ENCODE measurements at regions not wholly inside any gene's neighbourhood (a gene's known extent, or its start where the extent isn't known, plus 50 kb on each side); places are given as distances from the start of the nearest gene placed in this dataset.
"Not testable (repeated sequence)": the region's sequence is repeated elsewhere in the genome, so short reads cannot be mapped to it uniquely, and the experiment has no call there.

DNA sequence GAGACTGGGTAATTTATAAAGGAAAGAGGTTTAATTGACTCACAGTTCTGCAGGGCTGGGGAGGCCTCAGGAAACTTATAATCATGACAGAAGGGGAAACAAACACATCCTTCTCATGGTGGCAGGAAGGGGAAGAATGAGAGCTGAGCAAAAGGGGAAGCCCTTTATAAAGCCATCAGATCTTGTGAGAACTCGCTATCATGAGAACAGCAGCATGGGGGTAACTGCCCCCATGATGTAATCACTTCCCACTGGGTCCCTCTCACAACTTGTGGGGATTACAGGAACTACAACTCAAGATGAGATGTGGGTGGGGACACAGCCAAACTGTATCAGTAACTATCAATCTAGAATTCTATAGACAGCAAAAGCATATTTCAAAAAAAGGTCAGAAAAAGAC lies 64.7 kb upstream of the ACTRT2 start:
- Histone ChIP-seq H3K4me3 (ENCODE audit: low read length) (no peak overlapping the region), H3K27ac (ENCODE audit: low read depth, low read length) (no peak overlapping the region), H3K9ac (ENCODE audit: low read depth, low read length) (no peak overlapping the region), H3K36me3 (ENCODE audit: insufficient read depth, low read length) (no peaks in the 10 kb centered on the region), H3K4me1 (ENCODE audit: insufficient read depth, low read length) (no peaks in the 10 kb centered on the region), H3K9me3 (ENCODE audit: insufficient read depth, low read depth, low read length) (peaks cover 90% of the 10 kb centered on the region), H3K27me3 (ENCODE audit: insufficient read depth, low read length) (no peaks in the 10 kb centered on the region)
- 17% methylated on average over 1 of the region's 1 CpG for WGBS

DNA sequence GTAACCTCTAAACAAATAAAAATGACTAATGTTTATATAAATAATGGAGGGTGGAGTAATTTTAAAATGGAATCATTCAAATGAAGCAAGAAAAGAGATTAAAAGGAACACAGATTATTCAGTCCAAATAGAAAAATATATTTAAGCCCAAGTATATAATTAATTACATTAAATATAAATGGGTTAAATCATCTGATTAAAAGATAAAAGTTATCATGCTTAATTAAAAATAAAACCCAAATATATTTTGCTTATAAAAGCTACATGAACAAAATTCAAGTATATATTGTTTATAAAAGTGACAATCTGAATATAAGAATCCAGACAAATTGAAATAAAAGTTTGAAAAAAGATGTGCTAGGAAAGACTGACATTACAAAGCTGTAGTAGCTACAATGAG lies 63.9 kb upstream of the ACTRT2 start:
- Histone ChIP-seq H3K27me3 (ENCODE audit: insufficient read depth, low read length) (no peaks in the 10 kb centered on the region), H3K36me3 (ENCODE audit: insufficient read depth, low read length) (no peaks in the 10 kb centered on the region), H3K4me1 (ENCODE audit: insufficient read depth, low read length) (no peaks in the 10 kb centered on the region), H3K9me3 (ENCODE audit: insufficient read depth, low read depth, low read length) (peaks cover 90% of the 10 kb centered on the region), H3K27ac (ENCODE audit: low read depth, low read length) (no peak overlapping the region), H3K4me3 (ENCODE audit: low read length) (no peak overlapping the region), H3K9ac (ENCODE audit: low read depth, low read length) (no peak overlapping the region)

DNA sequence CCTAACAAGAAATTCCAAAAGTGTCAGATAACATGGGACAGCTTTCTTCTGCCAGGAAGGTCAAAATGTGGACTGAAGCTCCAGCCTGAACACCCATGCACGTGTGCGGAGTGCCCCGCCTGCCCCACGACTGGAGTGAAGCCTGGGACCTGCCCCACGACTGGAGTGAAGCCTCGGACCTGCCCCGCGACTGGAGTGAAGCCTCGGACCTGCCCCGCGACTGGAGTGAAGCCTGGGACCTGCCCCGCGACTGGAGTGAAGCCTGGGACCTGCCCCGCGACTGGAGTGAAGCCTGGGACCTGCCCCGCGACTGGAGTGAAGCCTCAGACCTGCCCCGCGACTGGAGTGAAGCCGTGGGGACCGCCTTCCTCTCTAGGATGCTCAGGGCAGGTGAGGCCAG lies 61.4 kb upstream of the ACTRT2 start:
- not testable (repeated sequence) for H3K36me3 ChIP-seq (ENCODE audit: insufficient read depth, low read length); H3K4me3 ChIP-seq (ENCODE audit: low read length); H3K27ac ChIP-seq (ENCODE audit: low read depth, low read length); H3K4me1 ChIP-seq (ENCODE audit: insufficient read depth, low read length); H3K9ac ChIP-seq (ENCODE audit: low read depth, low read length); H3K27me3 ChIP-seq (ENCODE audit: insufficient read depth, low read length)
- peaks cover 90% of the 10 kb centered on the region for H3K9me3 ChIP-seq (ENCODE audit: insufficient read depth, low read depth, low read length)
- WGBS, result 78% methylated on average over 21 of the region's 21 CpGs

DNA sequence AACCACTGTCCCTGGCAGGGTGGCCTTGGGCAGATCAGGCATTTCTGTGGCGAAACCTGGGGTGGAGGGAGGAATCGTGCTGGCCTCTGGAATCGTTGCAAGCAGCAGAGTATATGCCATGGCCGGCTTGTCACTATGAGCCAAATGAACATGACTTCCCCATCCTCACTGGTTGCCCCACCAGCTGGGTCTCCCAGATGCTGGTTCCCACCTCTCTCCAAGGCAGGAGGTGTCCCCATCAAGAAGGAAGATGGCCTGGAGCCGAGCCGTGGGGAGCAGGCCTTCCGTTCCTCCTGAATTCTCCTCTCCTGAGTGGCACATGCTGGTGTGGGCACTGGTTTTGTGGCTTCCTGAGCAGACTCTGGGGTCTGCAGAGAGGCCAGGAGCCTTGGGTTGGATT lies 60.2 kb upstream of the ACTRT2 start:
- H3K36me3 ChIP-seq (ENCODE audit: insufficient read depth, low read length), result no peaks in the 10 kb centered on the region
- 89% methylated on average over 7 of the region's 7 CpGs for WGBS
- H3K4me1 ChIP-seq (ENCODE audit: insufficient read depth, low read length), result no peaks in the 10 kb centered on the region
- no peak overlapping the region for H3K27ac ChIP-seq (ENCODE audit: low read depth, low read length)
- H3K9ac ChIP-seq (ENCODE audit: low read depth, low read length), result no peak overlapping the region
- H3K27me3 ChIP-seq (ENCODE audit: insufficient read depth, low read length), result no peaks in the 10 kb centered on the region
- no peak overlapping the region for H3K4me3 ChIP-seq (ENCODE audit: low read length)
- H3K9me3 ChIP-seq (ENCODE audit: insufficient read depth, low read depth, low read length), result peaks cover 90% of the 10 kb centered on the region

DNA sequence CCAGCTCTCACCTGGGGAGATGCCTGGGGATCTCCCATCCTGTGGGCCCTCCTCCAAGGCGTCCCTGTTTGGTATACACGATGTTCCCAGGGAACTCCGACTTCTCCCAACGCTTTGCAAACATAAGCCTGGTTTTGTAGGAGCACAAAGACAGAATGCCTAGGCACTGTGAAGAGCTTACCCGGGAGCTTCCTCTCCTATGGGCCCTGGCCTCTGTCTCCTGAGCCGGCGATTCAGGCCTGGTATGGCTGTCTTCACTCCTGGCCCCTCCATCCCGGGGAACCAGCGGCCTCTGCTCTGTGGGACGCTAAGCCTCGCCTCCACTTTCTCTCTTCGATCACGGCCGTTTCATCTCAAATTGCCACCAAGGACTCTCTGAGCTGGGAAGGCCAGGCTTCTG lies 59.6 kb upstream of the ACTRT2 start:
- Histone ChIP-seq H3K27me3 (ENCODE audit: insufficient read depth, low read length) (no peaks in the 10 kb centered on the region), H3K36me3 (ENCODE audit: insufficient read depth, low read length) (no peaks in the 10 kb centered on the region), H3K27ac (ENCODE audit: low read depth, low read length) (no peak overlapping the region), H3K4me1 (ENCODE audit: insufficient read depth, low read length) (no peaks in the 10 kb centered on the region), H3K9ac (ENCODE audit: low read depth, low read length) (no peak overlapping the region), H3K9me3 (ENCODE audit: insufficient read depth, low read depth, low read length) (peaks cover 93% of the 10 kb centered on the region), H3K4me3 (ENCODE audit: low read length) (no peak overlapping the region)
- WGBS, result 86% methylated on average over 14 of the region's 14 CpGs

DNA sequence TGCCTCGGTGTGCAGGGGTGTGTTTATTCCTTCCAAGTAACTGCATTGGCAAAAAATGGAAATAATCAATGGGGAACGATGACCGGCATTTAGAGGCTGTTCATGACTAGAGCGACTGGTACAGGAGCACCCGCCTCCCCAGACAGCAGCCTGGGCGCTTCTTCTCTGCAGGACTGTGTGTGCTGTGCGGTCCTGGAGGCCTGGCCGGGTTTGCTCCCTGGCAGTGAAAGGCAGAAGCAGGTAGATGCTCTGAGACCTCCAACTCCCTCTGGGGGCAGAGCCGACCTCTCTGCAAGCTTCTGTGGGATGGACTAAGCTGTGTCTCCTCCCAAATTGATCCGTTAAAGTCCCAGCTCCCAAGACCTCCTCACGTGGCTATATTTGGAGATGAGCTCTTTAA lies 59.2 kb upstream of the ACTRT2 start:
- peaks cover 93% of the 10 kb centered on the region for H3K9me3 ChIP-seq (ENCODE audit: insufficient read depth, low read depth, low read length)
- WGBS, result 75% methylated on average over 11 of the region's 11 CpGs

DNA sequence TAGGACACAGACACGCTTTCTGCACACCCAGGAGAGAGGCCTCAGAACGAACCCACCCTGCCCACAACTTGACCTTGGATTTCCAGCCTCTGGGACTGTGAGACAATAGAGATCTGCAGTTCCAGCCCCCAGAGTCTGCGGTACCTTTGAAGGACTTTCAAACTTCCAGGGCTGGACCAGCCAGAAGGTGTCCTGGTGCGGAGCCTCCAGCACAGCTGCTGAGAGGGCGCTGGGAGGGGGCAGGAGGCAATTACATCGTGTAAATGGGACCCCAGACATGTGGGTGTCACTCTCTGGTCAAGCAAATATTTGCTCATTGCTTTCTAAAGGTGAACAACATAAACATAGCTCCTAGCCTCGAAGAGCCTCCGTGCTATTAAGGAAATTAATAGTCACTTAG lies 58.7 kb upstream of the ACTRT2 start:
- H3K27ac ChIP-seq (ENCODE audit: low read depth, low read length), result no peak overlapping the region
- 61% methylated on average over 8 of the region's 8 CpGs for WGBS
- H3K4me3 ChIP-seq (ENCODE audit: low read length), result no peak overlapping the region
- no peaks in the 10 kb centered on the region for H3K27me3 ChIP-seq (ENCODE audit: insufficient read depth, low read length)
- H3K4me1 ChIP-seq (ENCODE audit: insufficient read depth, low read length), result no peaks in the 10 kb centered on the region
- no peaks in the 10 kb centered on the region for H3K36me3 ChIP-seq (ENCODE audit: insufficient read depth, low read length)
- no peak overlapping the region for H3K9ac ChIP-seq (ENCODE audit: low read depth, low read length)
- peaks cover 93% of the 10 kb centered on the region for H3K9me3 ChIP-seq (ENCODE audit: insufficient read depth, low read depth, low read length)

More for the DNA sequence above, 59.2 kb upstream of the ACTRT2 start:
- Histone ChIP-seq H3K4me3 (ENCODE audit: low read length) (no peak overlapping the region), H3K4me1 (ENCODE audit: insufficient read depth, low read length) (no peaks in the 10 kb centered on the region), H3K36me3 (ENCODE audit: insufficient read depth, low read length) (no peaks in the 10 kb centered on the region), H3K27ac (ENCODE audit: low read depth, low read length) (no peak overlapping the region), H3K9ac (ENCODE audit: low read depth, low read length) (no peak overlapping the region), H3K27me3 (ENCODE audit: insufficient read depth, low read length) (no peaks in the 10 kb centered on the region)

DNA sequence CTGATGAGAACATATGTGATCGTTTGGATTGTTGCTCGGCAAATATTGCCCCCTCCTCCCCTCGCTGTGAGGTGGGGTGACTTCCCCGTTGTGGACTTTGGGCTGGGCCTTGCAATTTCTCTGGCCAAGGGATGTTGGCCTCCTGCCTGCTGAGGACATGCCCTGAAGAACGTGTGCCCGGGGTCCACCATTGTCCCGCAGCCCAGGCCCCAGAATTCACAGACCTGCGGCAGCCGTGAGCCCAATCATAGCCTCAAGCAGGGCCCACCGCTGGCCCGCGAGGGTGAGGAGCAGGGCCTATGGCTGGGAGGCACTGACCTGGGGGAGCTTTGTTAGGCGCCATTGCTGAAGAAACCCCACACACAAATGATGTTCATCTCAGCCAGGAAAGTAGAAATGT lies 58.3 kb upstream of the ACTRT2 start:
- Histone ChIP-seq H3K27ac (ENCODE audit: low read depth, low read length) (no peak overlapping the region), H3K27me3 (ENCODE audit: insufficient read depth, low read length) (no peaks in the 10 kb centered on the region), H3K36me3 (ENCODE audit: insufficient read depth, low read length) (no peaks in the 10 kb centered on the region), H3K9me3 (ENCODE audit: insufficient read depth, low read depth, low read length) (peaks cover 93% of the 10 kb centered on the region), H3K4me3 (ENCODE audit: low read length) (no peak overlapping the region), H3K9ac (ENCODE audit: low read depth, low read length) (no peak overlapping the region), H3K4me1 (ENCODE audit: insufficient read depth, low read length) (no peaks in the 10 kb centered on the region)
- WGBS, result 87% methylated on average over 12 of the region's 13 CpGs

DNA sequence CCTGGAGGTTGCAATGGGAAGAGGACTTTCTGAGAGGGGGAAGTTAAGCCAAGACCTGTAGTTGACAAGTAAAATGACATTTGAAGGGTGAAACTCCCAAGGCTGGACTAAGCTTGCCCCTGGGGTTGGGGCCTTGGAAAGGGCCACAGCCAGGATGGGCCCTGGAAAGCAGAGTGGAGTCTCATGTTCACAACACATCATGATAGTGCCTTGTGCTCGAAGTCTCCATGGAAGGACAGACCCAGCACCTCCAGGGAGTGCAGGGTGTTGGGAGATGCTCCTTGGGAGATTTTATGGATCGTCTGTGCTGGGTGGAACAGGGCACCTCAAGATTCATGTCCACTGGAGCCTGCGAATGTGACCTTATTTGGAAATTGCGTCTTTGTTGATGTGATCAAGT lies 55.6 kb upstream of the ACTRT2 start:
- H3K27ac ChIP-seq (ENCODE audit: low read depth, low read length), result no peak overlapping the region
- H3K4me3 ChIP-seq (ENCODE audit: low read length), result no peak overlapping the region
- no peaks in the 10 kb centered on the region for H3K4me1 ChIP-seq (ENCODE audit: insufficient read depth, low read length)
- WGBS, result 82% methylated on average over 4 of the region's 4 CpGs
- H3K9ac ChIP-seq (ENCODE audit: low read depth, low read length), result no peak overlapping the region
- H3K9me3 ChIP-seq (ENCODE audit: insufficient read depth, low read depth, low read length), result peaks cover 96% of the 10 kb centered on the region
- H3K36me3 ChIP-seq (ENCODE audit: insufficient read depth, low read length), result no peaks in the 10 kb centered on the region
- no peaks in the 10 kb centered on the region for H3K27me3 ChIP-seq (ENCODE audit: insufficient read depth, low read length)

DNA sequence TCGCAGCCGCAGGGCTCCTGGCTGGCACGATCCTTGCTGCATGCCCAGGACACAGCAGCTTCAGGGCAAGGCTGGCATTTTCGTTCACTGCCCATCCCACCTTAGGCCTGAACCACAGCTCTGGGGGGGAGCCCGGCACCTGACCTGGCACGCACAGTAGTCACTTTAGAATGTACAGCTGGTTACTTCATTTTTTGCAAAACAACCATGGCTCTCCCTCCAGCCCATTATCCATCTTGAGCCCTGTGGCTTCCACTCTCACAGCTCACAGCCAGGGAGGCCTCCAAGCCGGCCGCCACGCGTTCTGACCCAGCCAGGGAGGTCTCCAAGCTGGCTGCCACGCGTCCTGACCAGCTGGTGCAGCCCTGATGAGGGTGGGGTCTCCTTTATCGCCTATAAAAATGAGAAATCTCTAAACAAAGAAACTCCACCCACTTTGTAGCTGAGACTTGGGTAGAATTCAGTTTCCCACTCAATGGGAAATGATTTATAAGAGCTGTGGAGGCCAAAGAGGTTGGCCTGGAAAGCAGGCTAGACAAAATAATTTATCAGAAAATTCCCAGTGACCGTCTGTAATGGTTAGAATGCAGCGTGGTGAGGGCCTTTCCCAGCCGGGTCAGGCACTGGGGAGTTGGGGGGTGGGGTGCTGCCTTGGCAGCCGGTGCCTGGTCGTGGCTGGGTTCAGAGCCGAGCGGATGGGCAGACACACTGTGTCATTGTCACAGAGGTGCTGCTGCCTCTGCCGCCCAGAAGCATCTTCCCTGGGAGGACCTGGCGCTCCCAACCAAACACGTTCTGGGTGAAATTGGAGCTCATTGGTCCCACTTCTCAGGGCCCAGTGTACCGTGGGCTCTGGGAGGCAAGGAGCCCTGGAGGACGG lies 54.6 kb upstream of the ACTRT2 start:
- Histone ChIP-seq H3K27me3 (ENCODE audit: insufficient read depth, low read length) (no peaks in the 10 kb centered on the region), H3K9me3 (ENCODE audit: insufficient read depth, low read depth, low read length) (peaks cover 91% of the 10 kb centered on the region), H3K4me1 (ENCODE audit: insufficient read depth, low read length) (no peaks in the 10 kb centered on the region), H3K9ac (ENCODE audit: low read depth, low read length) (no peak overlapping the region), H3K36me3 (ENCODE audit: insufficient read depth, low read length) (no peaks in the 10 kb centered on the region), H3K27ac (ENCODE audit: low read depth, low read length) (no peak overlapping the region), H3K4me3 (ENCODE audit: low read length) (no peak overlapping the region)
- WGBS, result 88% methylated on average over 24 of the region's 25 CpGs

DNA sequence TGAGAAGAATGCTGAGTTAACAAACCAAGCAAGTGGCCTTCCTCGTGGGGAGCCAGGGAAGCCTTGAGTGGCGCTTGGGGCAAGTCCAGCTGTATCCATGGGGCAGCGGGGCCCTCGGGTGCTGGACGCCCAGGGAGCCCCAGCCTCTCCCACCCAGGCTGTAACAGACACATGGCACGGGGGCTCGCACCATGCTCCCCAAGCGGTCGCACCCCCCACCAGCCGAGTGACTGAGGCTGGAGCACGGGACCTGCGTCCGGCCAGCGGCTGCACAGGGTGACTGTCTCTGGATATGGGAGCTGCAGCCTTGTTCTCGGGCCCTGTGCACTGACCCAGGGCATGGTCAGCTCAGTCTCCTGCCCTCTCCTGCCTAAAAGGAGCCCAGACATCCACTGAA lies 53.9 kb upstream of the ACTRT2 start:
- H3K9ac ChIP-seq (ENCODE audit: low read depth, low read length), result no peak overlapping the region
- H3K4me1 ChIP-seq (ENCODE audit: insufficient read depth, low read length), result no peaks in the 10 kb centered on the region
- WGBS, result 90% methylated on average over 15 of the region's 15 CpGs
- no peak overlapping the region for H3K27ac ChIP-seq (ENCODE audit: low read depth, low read length)
- no peaks in the 10 kb centered on the region for H3K36me3 ChIP-seq (ENCODE audit: insufficient read depth, low read length)
- H3K4me3 ChIP-seq (ENCODE audit: low read length), result no peak overlapping the region
- peaks cover 89% of the 10 kb centered on the region for H3K9me3 ChIP-seq (ENCODE audit: insufficient read depth, low read depth, low read length)
- H3K27me3 ChIP-seq (ENCODE audit: insufficient read depth, low read length), result no peaks in the 10 kb centered on the region

DNA sequence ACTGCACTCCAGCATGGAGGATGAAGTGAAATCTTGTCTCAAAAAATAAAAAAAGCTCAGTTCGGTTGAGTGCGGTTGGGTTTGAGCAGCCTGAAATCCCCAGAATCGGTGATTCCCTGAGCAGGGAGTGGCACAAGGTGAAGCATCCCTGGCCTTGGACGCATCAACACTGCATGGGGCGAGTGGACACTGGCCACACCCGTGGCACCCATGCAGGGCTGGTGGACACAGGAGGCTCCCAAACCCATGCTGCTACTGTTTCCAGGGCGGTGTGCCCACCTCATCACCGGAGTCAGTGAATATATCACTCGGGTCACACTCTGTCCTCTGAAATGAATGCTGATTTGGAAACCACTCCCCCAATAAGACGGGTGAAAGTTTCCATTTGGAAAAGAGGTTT lies 53.4 kb upstream of the ACTRT2 start:
- Histone ChIP-seq H3K4me3 (ENCODE audit: low read length) (no peak overlapping the region), H3K36me3 (ENCODE audit: insufficient read depth, low read length) (no peaks in the 10 kb centered on the region), H3K9ac (ENCODE audit: low read depth, low read length) (no peak overlapping the region), H3K9me3 (ENCODE audit: insufficient read depth, low read depth, low read length) (peaks cover 88% of the 10 kb centered on the region), H3K4me1 (ENCODE audit: insufficient read depth, low read length) (no peaks in the 10 kb centered on the region), H3K27me3 (ENCODE audit: insufficient read depth, low read length) (no peaks in the 10 kb centered on the region), H3K27ac (ENCODE audit: low read depth, low read length) (no peak overlapping the region)
- WGBS, result 91% methylated on average over 10 of the region's 10 CpGs

Measured in HUES64 (cell line).